ENCODE measurements at regions not wholly inside any gene's neighbourhood (a gene's known extent, or its start where the extent isn't known, plus 50 kb on each side); places are given as distances from the start of the nearest gene placed in this dataset.
A peak's percentile ranks its signal among the peaks of the same experiment; 100 is the strongest.

GRCh38 chr1:221643404-221644144 lies 98.3 kb downstream of the DUSP10 start (continued):
- peak; percentile 82 for TF ChIP-seq MEF2B (IDR thresholded peaks at IDR 0.05; ENCODE audit: partially characterized antibody, poor library complexity, severe bottlenecking)
- peak; percentile 94 for TF ChIP-seq ZNF217 (IDR thresholded peaks at IDR 0.05)
- TF ChIP-seq JUNB (IDR thresholded peaks at IDR 0.05) = 0 out of 2 replicates have a peak, but pooled peaks have one; percentile 29
- TF ChIP-seq SMARCA5 (IDR thresholded peaks at IDR 0.05) = no peak
- 0 out of 2 replicates have a peak, but pooled peaks have one; percentile 14 for TF ChIP-seq BCL11A (IDR thresholded peaks at IDR 0.05; ENCODE audit: low read depth, low read length)
- TF ChIP-seq RELB (IDR thresholded peaks at IDR 0.05; ENCODE audit: low read depth) = peak; percentile 43; the same call in 1 of the 2 replicates
- peak; percentile 34 for TF ChIP-seq ATF7 (IDR thresholded peaks at IDR 0.05; ENCODE audit: low read depth)
- TF ChIP-seq RUNX3 (IDR thresholded peaks at IDR 0.05; ENCODE audit: low read length) = peak; percentile 54

GRCh38 chr1:221644145-221644448 lies 97.8 kb downstream of the DUSP10 start:
- DNase-seq (ENCODE audit: low read depth, low spot score) = no peak
- H3K36me3 ChIP-seq (ENCODE audit: control insufficient read depth in 2 of 2, insufficient read depth in 2 of 2, low read length in 1 of 2) = no peaks in the 10 kb centered on the region
- ChIA-PET POLR2A (interaction anchor here (0.9 to 1.4 kb wide), 3 partner anchors 84 to 97 kb away, joined by 3 to 4 read pairs (median 3); no protein-coding TSS in a partner anchor), CTCF (interaction anchor here (1.5 to 4.4 kb wide), 3 partner anchors 23 to 69 kb away, joined by 5 to 12 read pairs (median 11); no protein-coding TSS in a partner anchor), RAD21 (ENCODE audit: unreplicated experiment) (interaction anchor here (0.9 to 5.5 kb wide), 13 partner anchors 23 to 365 kb away, joined by 3 to 40 read pairs (median 7); partner anchors contain the start of gene DUSP10), SMC1A (ENCODE audit: uncharacterized antibody, unreplicated experiment) (interaction anchor here (0.6 to 5.3 kb wide), 21 partner anchors 8 to 363 kb away, joined by 3 to 29 read pairs (median 5); no protein-coding TSS in a partner anchor)
- no peaks in the 10 kb centered on the region for H3K27me3 ChIP-seq (replicated peaks in 1 of 2; ENCODE audit: control insufficient read depth in 2 of 2, insufficient read depth in 2 of 2, low read length in 1 of 2)
- H3K4me2 ChIP-seq (ENCODE audit: control insufficient read depth, insufficient read depth) = peak overlapping the region; percentile 88
- no peak for FAIRE-seq
- H2AFZ ChIP-seq (ENCODE audit: control insufficient read depth, low read depth, low read length) = peak overlapping the region; percentile 87
- peaks cover 3% of the 10 kb centered on the region; the same call in 1 of the 3 replicates for H3K9me3 ChIP-seq (replicated peaks; ENCODE audit: control insufficient read depth, insufficient read depth, low read length)
- in situ Hi-C loops (cut with MboI) = no loop called here
- H3K79me2 ChIP-seq (ENCODE audit: control insufficient read depth, insufficient read depth, low read length) = no peaks in the 10 kb centered on the region
- peak overlapping the region; percentile 26; the same call in 1 of the 2 replicates for H3K9ac ChIP-seq (ENCODE audit: control insufficient read depth, insufficient read depth, low read length)
- no peaks in the 10 kb centered on the region for H4K20me1 ChIP-seq (ENCODE audit: control insufficient read depth, insufficient read depth)
- 15% methylated on average over 3 of the region's 3 CpGs for WGBS (ENCODE audit: insufficient coverage, insufficient replicate concordance, low lambda C conversion rate, missing lambda C conversion rate)
- H3K4me1 ChIP-seq (ENCODE audit: control insufficient read depth, insufficient read depth, low read length) = peaks cover 18% of the 10 kb centered on the region
- peak; percentile 59 for ATAC-seq
- H3K27ac ChIP-seq (ENCODE audit: control insufficient read depth, insufficient read depth) = peak overlapping the region; percentile 74
- peak overlapping the region; percentile 29; the same call in 1 of the 2 replicates for H3K4me3 ChIP-seq
- intact Hi-C loops (cut with micrococcal nuclease; ENCODE audit: unreplicated experiment) = loop anchor here (5.0 kb wide), 1 partner anchor 63 kb away; no protein-coding TSS in a partner anchor
- BruUV-seq (replicated peaks) = no TSS peak
- TF ChIP-seq RELB (IDR thresholded peaks at IDR 0.05; ENCODE audit: low read depth) = no peak
- no peak for TF ChIP-seq ATF3 (IDR thresholded peaks at IDR 0.05; ENCODE audit: borderline replicate concordance, extremely low read depth, low read depth, low read length)
- no peak for TF ChIP-seq POLR2AphosphoS2 (IDR thresholded peaks at IDR 0.05; ENCODE audit: low read depth, low read length)
- TF ChIP-seq CTCF (IDR thresholded peaks at IDR 0.05 in 2 of 3, conservative IDR thresholded peaks at IDR 0.05 in 1 of 3; ENCODE audit: control insufficient read depth in 2 of 3, extremely low read depth in 1 of 3, insufficient read depth in 1 of 3, low read depth in 3 of 3, low read length in 3 of 3) = no peak
- no peak for TF ChIP-seq ZNF207 (IDR thresholded peaks at IDR 0.05; ENCODE audit: borderline replicate concordance)
- no peak for TF ChIP-seq NKRF (conservative IDR thresholded peaks at IDR 0.05)
